Medulla oblongata (tissue), 1 donor: ENCODE measurements at regions not wholly inside any gene's neighbourhood (a gene's known extent, or its start where the extent isn't known, plus 50 kb on each side); places are given as distances from the start of the nearest gene placed in this dataset.

Experiments used
- DNase-seq: peaks from one replicate; pipeline ENCODE4 v3.0.0-alpha.2; 2015; ENCODE audit errors: extremely low spot score

- DNase-seq = no peak
These were observed 113.5 kb upstream of the C10orf90 start for GRCh38 chr10:126783806-126784557.

GRCh38 chr10:126787201-126787600 is 116.7 kb upstream of the C10orf90 start:
- DNase-seq = no peak

DNA sequence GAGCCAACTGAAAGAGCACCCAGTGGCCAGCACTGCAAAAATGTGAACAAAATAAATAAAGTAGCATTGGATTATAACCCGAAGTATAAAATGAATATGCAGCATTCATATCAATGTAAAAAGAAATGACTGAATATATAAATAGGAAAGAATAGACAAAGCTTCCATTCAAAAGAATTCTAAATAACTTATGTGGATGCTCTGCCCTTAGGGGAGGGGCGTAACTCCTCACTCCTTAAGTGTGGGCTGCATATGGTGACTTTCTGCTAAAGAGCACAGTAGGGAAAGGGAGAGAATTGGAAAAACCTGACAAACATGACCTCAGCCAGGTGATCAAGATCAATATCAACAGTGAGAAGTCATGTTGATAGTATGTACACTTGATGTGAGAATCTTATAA is 109.9 kb upstream of the DOCK1 start:
- DNase-seq = no peak

- no peak for DNase-seq
These were observed 106.6 kb upstream of the DOCK1 start for GRCh38 chr10:126798649-126799048.

GRCh38 chr10:126803394-126803793 is 101.8 kb upstream of the DOCK1 start:
- no peak for DNase-seq

- DNase-seq = no peak
These were observed 100.8 kb upstream of the DOCK1 start for GRCh38 chr10:126804396-126804795.

- DNase-seq = no peak
These were observed 98.7 kb upstream of the DOCK1 start for GRCh38 chr10:126806498-126806897.

GRCh38 chr10:126806991-126807702 is 98.1 kb upstream of the DOCK1 start:
- DNase-seq = no peak

GRCh38 chr10:126808103-126808502 is 97.1 kb upstream of the DOCK1 start:
- DNase-seq = no peak

DNA sequence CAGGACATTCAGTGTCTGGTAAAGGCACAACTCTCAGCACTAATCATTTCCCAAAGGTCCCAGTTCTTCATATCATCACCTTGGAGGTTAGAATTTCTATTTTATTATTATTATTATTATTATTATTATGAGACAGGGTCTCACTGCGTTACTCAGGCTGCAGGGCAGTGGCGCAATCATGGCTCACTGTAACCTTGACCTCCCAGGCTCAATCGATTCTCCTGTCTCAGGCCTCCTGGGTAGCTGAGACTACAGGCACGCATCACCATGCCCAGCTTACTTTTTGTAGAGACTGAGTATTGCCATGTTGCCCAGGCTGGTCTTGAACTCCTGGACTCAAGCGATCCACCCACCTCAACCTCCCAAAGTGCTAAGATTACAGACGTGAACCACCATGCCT is 91.8 kb upstream of the DOCK1 start:
- no peak for DNase-seq

- no peak for DNase-seq
These were observed 71.7 kb upstream of the DOCK1 start for GRCh38 chr10:126833542-126833941.

GRCh38 chr10:126836009-126836408 is 69.2 kb upstream of the DOCK1 start:
- DNase-seq = no peak

- no peak for DNase-seq
These were observed 66.9 kb upstream of the DOCK1 start for GRCh38 chr10:126838316-126838715.

DNA sequence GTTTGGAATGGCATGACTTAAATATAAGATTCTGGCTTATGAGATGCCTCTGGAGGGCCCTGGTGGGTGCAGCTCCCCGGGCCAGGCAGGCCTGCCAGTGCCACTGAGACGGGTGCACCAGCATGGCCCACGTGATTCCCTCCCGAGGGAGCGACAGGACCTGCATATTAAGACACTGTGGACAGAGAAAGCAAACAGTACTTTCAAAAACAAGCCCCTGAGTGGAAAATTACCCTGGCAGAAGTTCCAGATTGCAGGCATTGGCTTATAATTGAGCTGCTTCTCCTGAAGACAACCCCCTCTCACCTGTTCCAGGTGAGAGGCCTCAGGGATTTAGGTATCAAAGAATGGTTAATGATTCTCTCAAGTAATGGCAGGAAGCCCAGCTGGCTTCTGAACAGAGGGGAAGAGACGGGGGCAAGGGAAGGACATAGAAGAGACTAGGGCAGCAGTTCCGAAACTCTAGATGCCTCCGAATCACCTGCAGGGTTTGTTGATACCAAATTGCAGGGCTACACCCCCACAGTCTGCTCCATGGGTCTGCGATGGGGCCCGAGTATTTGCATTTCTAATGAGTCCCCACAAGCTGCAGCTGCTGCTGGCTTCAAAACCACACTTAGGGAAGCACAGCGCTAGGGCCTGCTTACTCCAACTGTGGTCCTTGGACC is 66.0 kb upstream of the DOCK1 start:
- peak; percentile 94 for DNase-seq

DNA sequence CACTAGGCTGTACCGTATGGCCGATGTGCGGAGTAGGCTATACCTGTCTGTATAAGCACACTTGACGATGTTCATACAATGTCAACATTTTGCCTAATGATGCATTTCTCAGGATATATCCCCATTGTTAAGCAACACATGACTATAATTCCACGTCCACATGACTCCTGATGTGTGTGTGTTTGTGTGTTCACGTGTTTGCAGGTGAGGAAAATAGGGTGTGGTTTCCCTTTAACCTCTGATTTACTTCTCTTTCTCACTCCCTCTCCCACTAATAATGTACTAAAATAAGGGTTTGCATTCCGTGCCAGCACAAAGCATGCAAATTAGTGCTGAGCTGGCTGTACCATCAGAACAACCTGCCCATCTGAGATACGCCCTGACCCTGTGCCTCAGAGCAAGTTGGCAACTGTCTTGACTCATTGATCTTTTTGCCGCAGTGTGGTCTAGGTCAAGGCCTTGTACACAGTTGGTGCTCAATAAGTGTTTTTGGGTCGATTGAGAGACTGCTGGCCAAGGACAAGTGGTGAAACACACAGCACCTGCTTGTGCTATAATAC is 64.6 kb upstream of the DOCK1 start:
- no peak for DNase-seq

DNA sequence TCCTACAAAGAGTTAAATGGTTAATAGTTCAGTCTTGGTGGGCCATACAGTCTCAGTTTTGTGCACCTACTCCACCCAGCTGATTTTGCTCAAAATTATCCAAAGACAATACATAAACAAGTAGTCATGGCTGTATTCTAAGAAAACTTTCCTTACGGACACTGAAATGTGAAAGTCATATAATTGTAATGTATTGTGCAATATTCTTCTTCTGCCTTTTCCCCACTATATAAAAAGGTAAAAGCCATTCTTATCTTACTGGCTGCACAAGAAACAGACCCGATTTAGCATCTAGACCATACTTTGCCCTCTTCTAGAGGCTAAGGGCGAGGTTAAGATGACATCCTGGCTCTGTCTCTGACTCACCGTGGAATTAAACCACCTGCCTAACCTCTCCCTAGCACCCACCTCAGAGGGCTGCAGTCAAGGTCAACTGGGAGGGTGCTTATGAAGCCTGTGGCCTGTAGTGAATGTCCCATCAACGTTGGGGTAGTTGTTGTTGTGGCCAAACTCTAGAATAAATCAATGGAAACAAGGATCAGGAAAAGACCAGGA is 63.8 kb upstream of the DOCK1 start:
- no peak for DNase-seq

GRCh38 chr10:126842356-126842755 is 62.9 kb upstream of the DOCK1 start:
- no peak for DNase-seq

- DNase-seq = no peak
These were observed 62.4 kb upstream of the DOCK1 start for GRCh38 chr10:126842836-126843235.

GRCh38 chr10:126843299-126843934 is 61.8 kb upstream of the DOCK1 start:
- no peak for DNase-seq

DNA sequence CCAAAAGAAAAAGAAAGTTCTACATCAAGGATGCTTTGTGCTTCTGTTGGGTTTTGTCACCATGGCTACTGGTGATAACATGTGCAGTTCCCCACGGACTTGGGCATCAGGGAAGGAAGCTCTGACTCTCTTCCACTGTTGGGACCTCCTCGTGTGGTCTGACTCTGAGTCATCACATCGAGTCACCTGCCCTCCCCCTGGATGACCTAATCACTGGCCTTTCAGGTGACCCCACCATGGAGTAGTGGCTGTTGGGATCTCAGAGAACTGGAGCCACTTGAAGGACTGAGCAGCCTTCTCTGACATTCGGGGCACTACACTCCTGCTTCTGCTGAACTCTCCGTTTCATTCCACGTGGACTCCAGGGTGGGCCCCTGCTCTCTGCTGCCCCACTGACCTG is 60.8 kb upstream of the DOCK1 start:
- no peak for DNase-seq

- DNase-seq = no peak
These were observed 58.8 kb upstream of the DOCK1 start for GRCh38 chr10:126846469-126846868.

GRCh38 chr10:126846959-126847358 is 58.3 kb upstream of the DOCK1 start:
- no peak for DNase-seq
